Breast epithelium (tissue), 3 donors: ENCODE measurements at regions not wholly inside any gene's neighbourhood (a gene's known extent, or its start where the extent isn't known, plus 50 kb on each side); places are given as distances from the start of the nearest gene placed in this dataset.

ENCODE experiments used
- POLR2A ChIP-seq: fragments of 450-650 bp; IDR thresholded peaks from one replicate; pipeline ENCODE4 v1.6.1; 2016; ENCODE audit warnings: antibody characterized with exemption, mild to moderate bottlenecking, moderate library complexity
- TF ChIP-seq, protein P1 (sequence below), 3 donors: fragments of 450-650 bp; IDR thresholded peaks; one replicate each; pipeline ENCODE4 v1.5.1; 2016 to 2017; ENCODE audit warnings: antibody characterized with exemption in 3 of 3, mild to moderate bottlenecking in 3 of 3, moderate library complexity in 3 of 3

DNA sequence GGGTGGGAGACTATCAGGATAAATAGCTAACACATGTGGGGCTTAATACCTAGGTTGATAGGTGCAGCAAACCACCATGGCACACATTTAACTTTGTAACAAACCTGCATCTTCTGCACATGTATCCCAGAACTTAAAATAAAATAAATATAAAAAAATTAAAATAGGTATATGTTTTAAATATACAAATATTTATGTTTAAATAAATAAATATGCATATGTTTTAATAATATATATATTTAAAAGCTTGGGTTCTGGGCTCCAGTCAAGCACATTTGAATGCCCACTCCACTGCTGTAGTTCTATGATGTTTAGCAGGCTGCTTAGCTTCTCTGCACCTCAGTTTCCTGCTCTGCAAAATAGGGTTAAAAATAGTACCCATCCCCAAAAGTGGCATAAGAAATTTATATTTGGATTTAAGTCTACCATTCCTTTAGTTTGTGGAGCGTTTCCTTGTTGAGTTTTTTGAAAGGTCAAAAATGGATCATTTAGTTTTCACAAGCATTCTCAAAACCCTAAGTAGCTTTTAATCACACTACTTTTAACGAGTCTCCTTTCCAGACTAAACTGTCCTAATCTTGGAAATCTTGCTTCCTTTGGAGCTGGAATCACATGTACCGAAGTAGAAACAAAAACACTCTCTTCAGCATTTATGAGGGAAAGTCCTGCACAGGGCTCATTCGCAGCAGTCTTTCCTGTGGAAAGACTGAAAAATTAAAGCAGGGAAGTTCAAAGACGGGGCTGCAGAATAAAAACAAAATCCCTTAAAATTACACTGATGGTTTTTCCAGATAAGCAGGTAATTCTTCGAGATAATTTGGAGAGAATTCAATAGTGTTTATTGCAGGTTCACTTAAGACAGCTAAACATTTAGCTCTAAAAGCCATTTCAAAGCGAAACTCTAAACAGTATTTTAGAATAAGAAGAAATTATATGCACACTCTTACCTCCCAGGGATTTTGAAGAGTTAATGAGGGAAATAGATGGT is 111.7 kb upstream of the LYZL1 start:
- TF ChIP-seq, protein P1, sequence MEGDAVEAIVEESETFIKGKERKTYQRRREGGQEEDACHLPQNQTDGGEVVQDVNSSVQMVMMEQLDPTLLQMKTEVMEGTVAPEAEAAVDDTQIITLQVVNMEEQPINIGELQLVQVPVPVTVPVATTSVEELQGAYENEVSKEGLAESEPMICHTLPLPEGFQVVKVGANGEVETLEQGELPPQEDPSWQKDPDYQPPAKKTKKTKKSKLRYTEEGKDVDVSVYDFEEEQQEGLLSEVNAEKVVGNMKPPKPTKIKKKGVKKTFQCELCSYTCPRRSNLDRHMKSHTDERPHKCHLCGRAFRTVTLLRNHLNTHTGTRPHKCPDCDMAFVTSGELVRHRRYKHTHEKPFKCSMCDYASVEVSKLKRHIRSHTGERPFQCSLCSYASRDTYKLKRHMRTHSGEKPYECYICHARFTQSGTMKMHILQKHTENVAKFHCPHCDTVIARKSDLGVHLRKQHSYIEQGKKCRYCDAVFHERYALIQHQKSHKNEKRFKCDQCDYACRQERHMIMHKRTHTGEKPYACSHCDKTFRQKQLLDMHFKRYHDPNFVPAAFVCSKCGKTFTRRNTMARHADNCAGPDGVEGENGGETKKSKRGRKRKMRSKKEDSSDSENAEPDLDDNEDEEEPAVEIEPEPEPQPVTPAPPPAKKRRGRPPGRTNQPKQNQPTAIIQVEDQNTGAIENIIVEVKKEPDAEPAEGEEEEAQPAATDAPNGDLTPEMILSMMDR (IDR thresholded peaks at IDR 0.05) = no peak
- no peak for TF ChIP-seq POLR2A
